22Rv1 (cell line): ENCODE measurements at regions not wholly inside any gene's neighbourhood (a gene's known extent, or its start where the extent isn't known, plus 50 kb on each side); places are given as distances from the start of the nearest gene placed in this dataset.

Experiments
- H3K27ac ChIP-seq: fragments of 450-650 bp; 2 replicates; pipeline ENCODE4 v1.5.1; 2017
- ZFX ChIP-seq: fragments of 450-650 bp; IDR thresholded peaks from 2 replicates; pipeline ENCODE4 v1.6.1; 2017; ENCODE audit warnings: antibody characterized with exemption, borderline replicate concordance
- TF ChIP-seq, protein P1 (sequence below): fragments of 450-650 bp; IDR thresholded peaks from 2 replicates; pipeline ENCODE4 v1.5.1; 2017; ENCODE audit warnings: mild to moderate bottlenecking

- no peak for TF ChIP-seq ZFX
- TF ChIP-seq, protein P1, sequence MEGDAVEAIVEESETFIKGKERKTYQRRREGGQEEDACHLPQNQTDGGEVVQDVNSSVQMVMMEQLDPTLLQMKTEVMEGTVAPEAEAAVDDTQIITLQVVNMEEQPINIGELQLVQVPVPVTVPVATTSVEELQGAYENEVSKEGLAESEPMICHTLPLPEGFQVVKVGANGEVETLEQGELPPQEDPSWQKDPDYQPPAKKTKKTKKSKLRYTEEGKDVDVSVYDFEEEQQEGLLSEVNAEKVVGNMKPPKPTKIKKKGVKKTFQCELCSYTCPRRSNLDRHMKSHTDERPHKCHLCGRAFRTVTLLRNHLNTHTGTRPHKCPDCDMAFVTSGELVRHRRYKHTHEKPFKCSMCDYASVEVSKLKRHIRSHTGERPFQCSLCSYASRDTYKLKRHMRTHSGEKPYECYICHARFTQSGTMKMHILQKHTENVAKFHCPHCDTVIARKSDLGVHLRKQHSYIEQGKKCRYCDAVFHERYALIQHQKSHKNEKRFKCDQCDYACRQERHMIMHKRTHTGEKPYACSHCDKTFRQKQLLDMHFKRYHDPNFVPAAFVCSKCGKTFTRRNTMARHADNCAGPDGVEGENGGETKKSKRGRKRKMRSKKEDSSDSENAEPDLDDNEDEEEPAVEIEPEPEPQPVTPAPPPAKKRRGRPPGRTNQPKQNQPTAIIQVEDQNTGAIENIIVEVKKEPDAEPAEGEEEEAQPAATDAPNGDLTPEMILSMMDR, result no peak
- H3K27ac ChIP-seq, result no peak overlapping the region
Observed at GRCh38 chr16:64543031-64543430, 578.8 kb downstream of the CDH11 start.

- H3K27ac ChIP-seq, result no peak overlapping the region
- no peak for TF ChIP-seq ZFX
- TF ChIP-seq, protein P1, result no peak
Observed at GRCh38 chr16:64542152-64542551, 579.7 kb downstream of the CDH11 start.

- TF ChIP-seq, protein P1, result no peak
- TF ChIP-seq ZFX, result no peak
- H3K27ac ChIP-seq, result no peak overlapping the region
Observed at GRCh38 chr16:64541621-64542020, 580.2 kb downstream of the CDH11 start.

- TF ChIP-seq ZFX, result no peak
- TF ChIP-seq, protein P1, result no peak
- H3K27ac ChIP-seq, result no peak overlapping the region
Observed at GRCh38 chr16:64540434-64540833, 581.4 kb downstream of the CDH11 start.

- no peak overlapping the region for H3K27ac ChIP-seq
- TF ChIP-seq ZFX, result no peak
- TF ChIP-seq, protein P1, result no peak
Observed at GRCh38 chr16:64539811-64540371, 582.0 kb downstream of the CDH11 start.

- H3K27ac ChIP-seq, result no peak overlapping the region
- no peak for TF ChIP-seq ZFX
- TF ChIP-seq, protein P1, result no peak
Observed at GRCh38 chr16:64534180-64534780, 587.6 kb downstream of the CDH11 start.

GRCh38 chr16:64532691-64533090 is 589.2 kb downstream of the CDH11 start:
- H3K27ac ChIP-seq, result no peak overlapping the region
- no peak for TF ChIP-seq ZFX
